Left ventricle myocardium inferior (tissue), 1 donor: ENCODE measurements at regions not wholly inside any gene's neighbourhood (a gene's known extent, or its start where the extent isn't known, plus 50 kb on each side); places are given as distances from the start of the nearest gene placed in this dataset.

Source experiments
- DNase-seq: peaks from one replicate; pipeline ENCODE4 v3.0.0-alpha.2; 2020
- H3K27ac ChIP-seq: fragments of 200-600 bp; replicated peaks from 2 replicates; pipeline ENCODE4 v1.8.0; 2021
- H3K27me3 ChIP-seq: fragments of 200-600 bp; 2 replicates; pipeline ENCODE4 v1.8.0; 2021; ENCODE audit warnings: low read depth
- H3K36me3 ChIP-seq: fragments of 200-600 bp; 2 replicates; pipeline ENCODE4 v1.8.0; 2021
- H3K4me1 ChIP-seq: fragments of 200-600 bp; 2 replicates; pipeline ENCODE4 v1.8.0; 2021
- H3K4me3 ChIP-seq: fragments of 200-600 bp; 2 replicates; pipeline ENCODE4 v1.8.0; 2021; ENCODE audit warnings: mild to moderate bottlenecking, moderate library complexity
- H3K9me3 ChIP-seq: fragments of 200-600 bp; replicated peaks from 2 replicates; pipeline ENCODE4 v1.8.0; 2021
- intact Hi-C: fragments of 100-400 bp; cut with micrococcal nuclease; formaldehyde crosslinking; loops from one replicate; pipeline ENCODE4 v1.11.0; 2022
- TF ChIP-seq, protein P1 (sequence below): fragments of 200-600 bp; IDR thresholded peaks from 2 replicates; pipeline ENCODE4 v1.8.0; 2021; ENCODE audit warnings: antibody characterized with exemption, mild to moderate bottlenecking, borderline replicate concordance
- donor health status: DM: no; HTN: yes; CAD: no; lungs with severe emphysema.

DNA sequence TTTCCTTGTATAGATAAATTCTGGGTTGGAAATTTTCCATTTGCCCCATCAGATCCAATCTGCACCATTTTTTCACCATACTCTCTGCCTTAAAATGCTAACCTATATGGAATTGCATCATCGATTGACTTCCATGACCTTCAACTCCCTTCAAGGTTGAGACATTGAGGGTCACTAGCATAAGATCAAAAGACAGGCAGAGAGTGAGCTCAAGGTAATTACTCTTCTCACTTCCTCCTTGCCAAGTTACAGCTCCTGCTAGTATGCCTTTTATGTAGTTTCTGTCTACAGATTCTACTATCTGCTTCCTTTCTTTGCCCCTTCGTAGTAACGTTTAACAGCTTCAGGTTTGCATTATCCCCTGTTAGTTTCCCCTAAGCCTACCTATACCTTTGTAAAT, 1127.7 kb upstream of the LRRTM3 start:
- no peak overlapping the region for H3K27ac ChIP-seq
- H3K36me3 ChIP-seq, result no peaks in the 10 kb centered on the region
- H3K4me1 ChIP-seq, result no peaks in the 10 kb centered on the region
- intact Hi-C loops, result no loop called here
- no peak overlapping the region for H3K4me3 ChIP-seq
- no peak for DNase-seq
- no peaks in the 10 kb centered on the region for H3K9me3 ChIP-seq
- H3K27me3 ChIP-seq, result no peaks in the 10 kb centered on the region
- TF ChIP-seq, protein P1, sequence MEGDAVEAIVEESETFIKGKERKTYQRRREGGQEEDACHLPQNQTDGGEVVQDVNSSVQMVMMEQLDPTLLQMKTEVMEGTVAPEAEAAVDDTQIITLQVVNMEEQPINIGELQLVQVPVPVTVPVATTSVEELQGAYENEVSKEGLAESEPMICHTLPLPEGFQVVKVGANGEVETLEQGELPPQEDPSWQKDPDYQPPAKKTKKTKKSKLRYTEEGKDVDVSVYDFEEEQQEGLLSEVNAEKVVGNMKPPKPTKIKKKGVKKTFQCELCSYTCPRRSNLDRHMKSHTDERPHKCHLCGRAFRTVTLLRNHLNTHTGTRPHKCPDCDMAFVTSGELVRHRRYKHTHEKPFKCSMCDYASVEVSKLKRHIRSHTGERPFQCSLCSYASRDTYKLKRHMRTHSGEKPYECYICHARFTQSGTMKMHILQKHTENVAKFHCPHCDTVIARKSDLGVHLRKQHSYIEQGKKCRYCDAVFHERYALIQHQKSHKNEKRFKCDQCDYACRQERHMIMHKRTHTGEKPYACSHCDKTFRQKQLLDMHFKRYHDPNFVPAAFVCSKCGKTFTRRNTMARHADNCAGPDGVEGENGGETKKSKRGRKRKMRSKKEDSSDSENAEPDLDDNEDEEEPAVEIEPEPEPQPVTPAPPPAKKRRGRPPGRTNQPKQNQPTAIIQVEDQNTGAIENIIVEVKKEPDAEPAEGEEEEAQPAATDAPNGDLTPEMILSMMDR, result no peak

DNA sequence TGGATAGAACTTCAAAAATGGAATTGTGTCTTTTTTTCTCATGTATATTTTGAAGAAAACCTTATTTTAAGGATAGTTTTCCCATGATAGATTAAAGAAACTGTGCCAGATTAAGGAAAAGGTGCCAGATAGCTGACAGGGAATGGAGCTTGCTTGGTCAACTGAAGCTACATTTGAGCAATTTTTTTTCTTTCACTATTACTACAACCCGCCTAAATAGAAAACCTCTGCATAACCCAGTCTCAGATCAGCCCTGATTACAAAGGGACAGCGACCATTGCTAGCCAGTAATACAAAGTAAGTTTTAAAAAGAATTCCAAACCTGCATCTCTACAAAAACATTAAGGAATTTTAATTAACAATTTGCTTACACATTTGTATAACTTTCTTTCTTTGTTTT, 1123.4 kb upstream of the LRRTM3 start:
- Histone ChIP-seq H3K9me3 (no peaks in the 10 kb centered on the region), H3K27ac (no peak overlapping the region), H3K4me1 (no peaks in the 10 kb centered on the region), H3K36me3 (no peaks in the 10 kb centered on the region), H3K4me3 (no peak overlapping the region), H3K27me3 (no peaks in the 10 kb centered on the region)
- no peak for DNase-seq
- intact Hi-C loops, result no loop called here
- TF ChIP-seq, protein P1, result no peak

DNA sequence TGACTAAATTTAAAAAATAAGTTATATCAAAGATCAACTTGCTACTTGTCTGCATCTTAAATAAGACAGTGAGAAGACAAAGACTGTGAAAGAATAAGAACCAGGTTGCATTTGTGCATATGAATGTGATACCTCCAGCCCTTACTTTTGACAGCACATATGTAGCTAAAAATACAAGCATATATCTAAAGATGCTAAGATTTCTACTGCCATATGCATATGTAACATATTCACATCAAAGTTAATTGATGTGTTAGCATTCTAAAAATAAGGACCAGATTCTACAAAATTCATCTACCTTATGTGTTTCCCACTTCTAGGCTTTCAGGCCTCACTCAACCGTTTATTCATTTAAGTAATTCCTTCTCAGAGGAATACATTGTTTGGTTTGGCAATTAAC, 1120.3 kb upstream of the LRRTM3 start:
- Histone ChIP-seq H3K27me3 (no peaks in the 10 kb centered on the region), H3K4me1 (no peaks in the 10 kb centered on the region), H3K4me3 (no peak overlapping the region), H3K9me3 (no peaks in the 10 kb centered on the region), H3K36me3 (no peaks in the 10 kb centered on the region), H3K27ac (no peak overlapping the region)
- TF ChIP-seq, protein P1, result no peak
- no peak for DNase-seq
- intact Hi-C loops, result no loop called here

DNA sequence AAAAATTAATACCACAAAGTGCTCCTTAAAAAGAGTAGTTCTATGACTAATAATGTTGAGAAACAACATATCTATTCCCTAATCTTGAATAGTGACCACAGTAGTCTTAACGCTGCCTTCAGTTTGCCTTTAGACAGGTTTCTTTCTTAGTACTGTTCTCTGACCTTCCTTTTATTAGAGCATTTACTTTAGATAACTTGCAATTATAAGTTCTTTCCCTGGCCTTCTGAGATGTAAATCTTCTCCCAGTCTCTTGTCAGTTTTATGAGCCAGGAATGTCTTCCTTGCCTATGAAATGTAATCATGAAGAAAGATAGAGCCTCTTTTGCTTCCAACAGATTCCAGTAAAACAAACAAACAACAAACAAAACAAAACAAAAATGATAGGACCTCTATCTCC, 1119.8 kb upstream of the LRRTM3 start:
- Histone ChIP-seq H3K27ac (no peak overlapping the region), H3K4me3 (no peak overlapping the region), H3K36me3 (no peaks in the 10 kb centered on the region), H3K27me3 (no peaks in the 10 kb centered on the region), H3K9me3 (no peaks in the 10 kb centered on the region), H3K4me1 (no peaks in the 10 kb centered on the region)
- intact Hi-C loops, result no loop called here
- no peak for DNase-seq
- TF ChIP-seq, protein P1, result no peak

DNA sequence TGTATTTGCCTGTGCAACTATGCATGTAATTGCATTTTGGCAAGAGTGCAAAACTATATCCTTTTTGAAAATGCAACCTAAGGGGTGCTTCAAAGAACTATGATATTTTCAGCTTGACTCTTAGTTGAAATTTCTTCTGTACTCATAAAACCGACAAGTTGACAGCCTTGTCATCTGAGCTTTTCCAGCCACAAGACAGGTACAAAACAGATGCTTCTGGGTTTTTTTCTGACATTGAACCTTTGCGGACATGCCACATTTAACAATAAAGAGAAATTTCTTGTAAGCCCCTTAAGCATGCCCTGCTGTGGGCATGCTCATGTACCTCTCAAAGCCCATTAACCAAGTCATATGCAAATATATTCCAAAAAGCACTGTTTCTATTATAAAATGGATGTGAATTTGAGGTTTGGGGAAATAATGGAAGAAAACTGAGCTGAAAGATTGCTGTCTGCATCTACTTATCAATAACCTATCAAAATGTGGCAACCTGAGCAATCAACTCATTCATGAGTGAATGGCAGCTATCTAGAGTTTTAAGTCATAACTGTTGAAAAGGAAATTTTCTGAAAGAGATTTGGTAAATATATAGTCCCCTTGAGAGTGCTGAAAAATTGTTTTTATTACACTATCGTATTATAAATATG, 1117.0 kb upstream of the LRRTM3 start:
- Histone ChIP-seq H3K4me3 (no peak overlapping the region), H3K9me3 (no peaks in the 10 kb centered on the region), H3K36me3 (no peaks in the 10 kb centered on the region), H3K27me3 (no peaks in the 10 kb centered on the region), H3K4me1 (no peaks in the 10 kb centered on the region), H3K27ac (no peak overlapping the region)
- TF ChIP-seq, protein P1, result no peak
- intact Hi-C loops, result no loop called here
- DNase-seq, result no peak
